Omental fat pad (tissue), 3 donors: ENCODE measurements at regions not wholly inside any gene's neighbourhood (a gene's known extent, or its start where the extent isn't known, plus 50 kb on each side); places are given as distances from the start of the nearest gene placed in this dataset.

Experiments
- ATAC-seq: fragments of 150-250 bp; one replicate; pipeline ENCODE4 v1.9.1; 2016; ENCODE audit warnings: mild to moderate bottlenecking, moderate library complexity; ENCODE audit not compliant: low FRiP score
- DNase-seq: peaks from one replicate; pipeline ENCODE4 v3.0.0-alpha.2; 2019; ENCODE audit warnings: low spot score
- TF ChIP-seq, protein P1 (sequence below), 3 donors: fragments of 450-650 bp; IDR thresholded peaks; one replicate each; pipeline ENCODE4 v1.5.1; 2016 to 2017; ENCODE audit warnings: antibody characterized with exemption in 3 of 3, mild to moderate bottlenecking in 3 of 3, moderate library complexity in 2 of 3

DNA sequence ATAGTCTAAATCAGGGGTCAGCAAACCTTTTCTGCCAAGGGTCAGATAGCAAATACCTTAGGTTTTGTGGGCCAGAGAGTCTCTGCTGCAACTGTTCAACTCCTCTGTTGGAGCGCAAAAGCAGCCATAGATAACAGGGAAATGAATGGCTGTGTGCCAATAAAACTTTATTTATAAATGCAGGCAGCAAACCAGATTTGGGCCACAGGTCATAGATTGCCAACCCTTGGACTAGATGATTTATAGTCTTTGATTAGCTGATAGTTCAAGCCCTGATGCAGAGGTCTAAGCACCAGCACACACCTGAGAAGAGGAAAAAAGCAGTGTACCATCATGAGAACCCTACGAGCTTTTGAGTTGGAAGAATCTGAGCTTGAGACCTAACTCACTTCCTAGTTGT, 86.0 kb upstream of the DYNLRB2 start:
- no peak for ATAC-seq
- TF ChIP-seq, protein P1, sequence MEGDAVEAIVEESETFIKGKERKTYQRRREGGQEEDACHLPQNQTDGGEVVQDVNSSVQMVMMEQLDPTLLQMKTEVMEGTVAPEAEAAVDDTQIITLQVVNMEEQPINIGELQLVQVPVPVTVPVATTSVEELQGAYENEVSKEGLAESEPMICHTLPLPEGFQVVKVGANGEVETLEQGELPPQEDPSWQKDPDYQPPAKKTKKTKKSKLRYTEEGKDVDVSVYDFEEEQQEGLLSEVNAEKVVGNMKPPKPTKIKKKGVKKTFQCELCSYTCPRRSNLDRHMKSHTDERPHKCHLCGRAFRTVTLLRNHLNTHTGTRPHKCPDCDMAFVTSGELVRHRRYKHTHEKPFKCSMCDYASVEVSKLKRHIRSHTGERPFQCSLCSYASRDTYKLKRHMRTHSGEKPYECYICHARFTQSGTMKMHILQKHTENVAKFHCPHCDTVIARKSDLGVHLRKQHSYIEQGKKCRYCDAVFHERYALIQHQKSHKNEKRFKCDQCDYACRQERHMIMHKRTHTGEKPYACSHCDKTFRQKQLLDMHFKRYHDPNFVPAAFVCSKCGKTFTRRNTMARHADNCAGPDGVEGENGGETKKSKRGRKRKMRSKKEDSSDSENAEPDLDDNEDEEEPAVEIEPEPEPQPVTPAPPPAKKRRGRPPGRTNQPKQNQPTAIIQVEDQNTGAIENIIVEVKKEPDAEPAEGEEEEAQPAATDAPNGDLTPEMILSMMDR (IDR thresholded peaks at IDR 0.05) = no peak
- no peak for DNase-seq

DNA sequence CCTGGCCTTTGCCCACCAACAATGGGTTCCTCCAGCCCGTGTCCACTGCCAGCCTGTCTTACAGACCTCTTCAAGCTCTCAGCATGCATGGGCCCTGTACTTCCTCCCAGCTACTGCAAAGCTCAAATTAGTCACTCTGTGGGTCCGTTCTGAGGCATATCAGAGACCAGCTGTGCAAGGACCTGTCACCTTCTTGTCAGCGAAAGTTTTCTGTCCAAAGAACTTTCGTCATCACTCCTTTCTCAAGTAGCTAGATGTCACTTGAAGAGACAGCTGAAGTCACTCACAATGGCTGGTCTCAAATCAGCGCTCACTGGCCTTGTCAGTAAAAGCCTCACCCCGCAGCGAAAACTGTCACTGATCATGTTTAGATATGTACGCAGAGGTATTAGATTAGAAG, 91.4 kb upstream of the DYNLRB2 start:
- TF ChIP-seq, protein P1 (IDR thresholded peaks at IDR 0.05) = no peak
- DNase-seq = no peak
- ATAC-seq = no peak

- DNase-seq (no peak), ATAC-seq (no peak)
- TF ChIP-seq, protein P1 (IDR thresholded peaks at IDR 0.05) = no peak
These were observed 93.6 kb upstream of the DYNLRB2 start for GRCh38 chr16:80447241-80447640.

DNA sequence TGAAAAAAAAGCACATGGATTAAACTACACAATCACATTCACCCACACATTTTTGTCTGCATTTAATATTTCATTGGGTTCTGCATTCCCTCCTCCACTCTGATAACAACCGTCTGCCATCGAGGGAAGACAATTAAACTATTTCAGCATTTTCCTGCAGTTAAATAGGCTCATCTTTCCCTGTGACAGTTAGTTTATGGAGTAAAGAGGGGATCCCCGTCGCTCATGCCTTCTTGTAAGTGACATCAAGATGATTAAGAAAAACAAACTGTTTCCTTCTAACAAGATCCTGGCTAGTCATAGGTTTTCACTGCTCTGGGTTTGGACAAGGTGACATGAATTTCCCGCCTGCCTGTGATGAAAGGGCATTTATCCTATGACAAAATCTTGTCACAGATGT, 98.0 kb upstream of the DYNLRB2 start:
- TF ChIP-seq, protein P1 (IDR thresholded peaks at IDR 0.05) = no peak
- no peak for ATAC-seq
- no peak for DNase-seq

DNA sequence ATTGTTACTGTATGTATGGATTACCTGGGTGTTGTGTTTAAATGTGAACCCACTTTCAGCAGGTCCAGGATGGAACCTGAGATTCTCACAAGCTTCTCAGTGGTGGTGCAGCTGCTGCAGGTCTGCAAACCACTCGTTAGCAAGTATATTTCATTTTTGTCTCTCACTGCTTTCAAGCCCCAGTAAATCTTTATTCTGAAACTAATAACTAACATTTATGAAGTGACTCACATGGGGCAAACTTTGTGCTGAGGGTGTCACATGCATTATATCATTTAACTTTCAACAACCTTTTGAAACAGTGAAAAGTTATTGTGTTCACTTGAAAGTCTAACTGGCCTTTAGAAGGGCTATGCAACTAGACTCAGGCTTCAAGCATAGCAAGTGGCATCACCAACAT, 98.9 kb upstream of the DYNLRB2 start:
- ATAC-seq (no peak), DNase-seq (no peak)
- TF ChIP-seq, protein P1 (IDR thresholded peaks at IDR 0.05) = no peak

DNA sequence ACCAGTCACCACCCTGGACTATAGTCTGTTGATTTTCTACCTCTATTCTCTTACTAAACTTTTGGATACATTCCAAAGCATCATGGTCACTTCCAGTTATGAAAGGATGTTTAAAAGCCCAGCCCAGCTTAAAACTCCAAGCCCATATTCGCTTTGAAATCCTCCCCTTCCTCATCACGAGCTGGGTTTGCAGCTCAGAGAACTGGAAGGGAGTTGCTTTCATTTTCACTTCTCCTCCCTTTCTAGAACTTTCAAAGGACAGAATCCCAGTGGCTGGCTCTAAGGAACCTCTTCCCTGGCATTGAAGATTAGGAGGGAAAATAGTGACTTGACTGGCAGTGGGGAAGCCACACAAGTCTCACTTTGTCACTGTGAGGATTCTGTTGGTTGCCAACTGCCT, 100.1 kb upstream of the DYNLRB2 start:
- TF ChIP-seq, protein P1 (IDR thresholded peaks at IDR 0.05) = no peak
- DNase-seq (no peak), ATAC-seq (no peak)

GRCh38 chr16:80437707-80438106, 103.1 kb upstream of the DYNLRB2 start:
- TF ChIP-seq, protein P1 (IDR thresholded peaks at IDR 0.05) = no peak
- no peak for ATAC-seq
- DNase-seq = no peak
